ENCODE measurements at regions not wholly inside any gene's neighbourhood (a gene's known extent, or its start where the extent isn't known, plus 50 kb on each side); places are given as distances from the start of the nearest gene placed in this dataset.

DNA sequence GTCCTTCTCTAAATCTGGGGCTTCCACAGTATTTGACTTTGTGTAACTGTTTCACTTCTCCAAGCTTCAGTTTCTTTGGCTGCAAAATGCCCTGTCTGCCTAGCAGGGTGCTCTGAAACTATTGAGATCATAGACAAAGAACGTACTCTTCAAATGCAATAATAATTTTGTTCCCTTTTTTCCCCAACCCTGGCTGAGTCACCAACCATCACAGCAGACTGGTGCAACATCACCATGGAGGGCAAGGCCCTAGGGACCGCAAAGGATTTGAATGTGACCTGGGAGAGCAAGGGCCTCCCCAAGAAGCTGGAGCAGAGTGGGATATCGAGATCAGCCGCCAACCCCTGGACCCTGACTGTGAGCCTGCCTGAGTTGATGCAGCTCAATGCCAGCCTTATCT, 115.0 kb downstream of the FCRL5 start:
- CTCF ChIA-PET = no interaction called here
- H3K36me3 ChIP-seq (ENCODE audit: control insufficient read depth, insufficient read depth, low read length) = no peaks in the 10 kb centered on the region
- DNase-seq (ENCODE audit: low read depth, low spot score) = no peak
- ATAC-seq = no peak
- no peak for TF ChIP-seq SIN3A (IDR thresholded peaks at IDR 0.05; ENCODE audit: borderline replicate concordance, insufficient read depth, low read depth, low read length)
- TF ChIP-seq CTCF (IDR thresholded peaks at IDR 0.05) = no peak
- TF ChIP-seq TCF7L2 (IDR thresholded peaks at IDR 0.05; ENCODE audit: low read depth, low read length) = no peak
- intact Hi-C loops (cut with micrococcal nuclease; ENCODE audit: unreplicated experiment) = no loop called here
- POLR2A ChIA-PET = no interaction called here
- in situ Hi-C loops (cut with HindIII; ENCODE audit: low pct_unique_long_range_greater_than_20kb, low sequenced_read_pairs) = no loop called here
- H3K4me1 ChIP-seq (ENCODE audit: control insufficient read depth, insufficient read depth, low read length) = no peaks in the 10 kb centered on the region
- no peaks in the 10 kb centered on the region for H3K9me3 ChIP-seq (ENCODE audit: control insufficient read depth, insufficient read depth, low read depth, low read length)
- no peak overlapping the region for H3K27ac ChIP-seq (ENCODE audit: low read length)
- no peak overlapping the region for H3K4me3 ChIP-seq (ENCODE audit: low read depth in 2 of 2, low read length in 2 of 2)
- no TSS peak for BruUV-seq (replicated peaks)
- peaks cover 2% of the 10 kb centered on the region; the same call in 1 of the 2 replicates for H3K27me3 ChIP-seq (ENCODE audit: control insufficient read depth, insufficient read depth, low read length)

GRCh38 chr1:157431751-157432150, 120.6 kb downstream of the FCRL5 start:
- no TSS peak for BruUV-seq (replicated peaks)
- no peaks in the 10 kb centered on the region for H3K9me3 ChIP-seq (ENCODE audit: control insufficient read depth, insufficient read depth, low read depth, low read length)
- no peak overlapping the region for H3K4me3 ChIP-seq (ENCODE audit: low read depth in 2 of 2, low read length in 2 of 2)
- H3K4me1 ChIP-seq (ENCODE audit: control insufficient read depth, insufficient read depth, low read length) = no peaks in the 10 kb centered on the region
- no peak for DNase-seq (ENCODE audit: low read depth, low spot score)
- TF ChIP-seq TCF7L2 (IDR thresholded peaks at IDR 0.05; ENCODE audit: low read depth, low read length) = no peak
- TF ChIP-seq CTCF (IDR thresholded peaks at IDR 0.05) = no peak
- TF ChIP-seq POLR2AphosphoS5 (IDR thresholded peaks at IDR 0.05; ENCODE audit: low read depth, low read length) = no peak
- TF ChIP-seq, protein P1, sequence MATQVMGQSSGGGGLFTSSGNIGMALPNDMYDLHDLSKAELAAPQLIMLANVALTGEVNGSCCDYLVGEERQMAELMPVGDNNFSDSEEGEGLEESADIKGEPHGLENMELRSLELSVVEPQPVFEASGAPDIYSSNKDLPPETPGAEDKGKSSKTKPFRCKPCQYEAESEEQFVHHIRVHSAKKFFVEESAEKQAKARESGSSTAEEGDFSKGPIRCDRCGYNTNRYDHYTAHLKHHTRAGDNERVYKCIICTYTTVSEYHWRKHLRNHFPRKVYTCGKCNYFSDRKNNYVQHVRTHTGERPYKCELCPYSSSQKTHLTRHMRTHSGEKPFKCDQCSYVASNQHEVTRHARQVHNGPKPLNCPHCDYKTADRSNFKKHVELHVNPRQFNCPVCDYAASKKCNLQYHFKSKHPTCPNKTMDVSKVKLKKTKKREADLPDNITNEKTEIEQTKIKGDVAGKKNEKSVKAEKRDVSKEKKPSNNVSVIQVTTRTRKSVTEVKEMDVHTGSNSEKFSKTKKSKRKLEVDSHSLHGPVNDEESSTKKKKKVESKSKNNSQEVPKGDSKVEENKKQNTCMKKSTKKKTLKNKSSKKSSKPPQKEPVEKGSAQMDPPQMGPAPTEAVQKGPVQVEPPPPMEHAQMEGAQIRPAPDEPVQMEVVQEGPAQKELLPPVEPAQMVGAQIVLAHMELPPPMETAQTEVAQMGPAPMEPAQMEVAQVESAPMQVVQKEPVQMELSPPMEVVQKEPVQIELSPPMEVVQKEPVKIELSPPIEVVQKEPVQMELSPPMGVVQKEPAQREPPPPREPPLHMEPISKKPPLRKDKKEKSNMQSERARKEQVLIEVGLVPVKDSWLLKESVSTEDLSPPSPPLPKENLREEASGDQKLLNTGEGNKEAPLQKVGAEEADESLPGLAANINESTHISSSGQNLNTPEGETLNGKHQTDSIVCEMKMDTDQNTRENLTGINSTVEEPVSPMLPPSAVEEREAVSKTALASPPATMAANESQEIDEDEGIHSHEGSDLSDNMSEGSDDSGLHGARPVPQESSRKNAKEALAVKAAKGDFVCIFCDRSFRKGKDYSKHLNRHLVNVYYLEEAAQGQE (IDR thresholded peaks at IDR 0.05; ENCODE audit: insufficient read depth in 1 of 2, low read depth in 2 of 2, low read length in 1 of 2) = no peak
- TF ChIP-seq SIN3A (IDR thresholded peaks at IDR 0.05; ENCODE audit: borderline replicate concordance, insufficient read depth, low read depth, low read length) = no peak
- POLR2A ChIA-PET = no interaction called here
- no peak overlapping the region for H3K27ac ChIP-seq (ENCODE audit: low read length)
- H3K36me3 ChIP-seq (ENCODE audit: control insufficient read depth, insufficient read depth, low read length) = no peaks in the 10 kb centered on the region
- intact Hi-C loops (cut with micrococcal nuclease; ENCODE audit: unreplicated experiment) = no loop called here
- peaks cover 6% of the 10 kb centered on the region; the same call in 1 of the 2 replicates for H3K27me3 ChIP-seq (ENCODE audit: control insufficient read depth, insufficient read depth, low read length)
- no peak for ATAC-seq
- CTCF ChIA-PET = no interaction called here
- in situ Hi-C loops (cut with HindIII; ENCODE audit: low pct_unique_long_range_greater_than_20kb, low sequenced_read_pairs) = no loop called here
